ENCODE measurements at regions not wholly inside any gene's neighbourhood (a gene's known extent, or its start where the extent isn't known, plus 50 kb on each side); places are given as distances from the start of the nearest gene placed in this dataset.

- Histone ChIP-seq H3K23me2 (ENCODE audit: low read depth, low read length) (no peaks in the 10 kb centered on the region), H2BK12ac (ENCODE audit: low read depth, low read length) (no peak overlapping the region)
Measured at GRCh38 chr5:9877488-9877887, 247.3 kb upstream of the TAS2R1 start.

More at GRCh38 chr5:9877488-9877887, 247.3 kb upstream of the TAS2R1 start:
- H3K27me3 ChIP-seq (replicated peaks in 1 of 4; ENCODE audit: control insufficient read depth in 3 of 4, extremely low read depth in 1 of 4, insufficient read depth in 3 of 4, low read length in 3 of 4), result no peaks in the 10 kb centered on the region
- 88% methylated on average over 4 of the region's 4 CpGs; no CpG with 5 or more reads in 1 of the 2 experiments for WGBS, 2 experiments (ENCODE audit: extremely low coverage in 1 of 2, insufficient coverage in 1 of 2, insufficient read length in 1 of 2, insufficient replicate concordance in 2 of 2, low coverage in 1 of 2, low lambda C conversion rate in 2 of 2, missing lambda C conversion rate in 1 of 2)
- peaks cover 3% of the 10 kb centered on the region in 2 experiments; a peak in 1 of 4 replicates for H3K9me3 ChIP-seq (ENCODE audit: insufficient read depth in 2 of 2, low read depth in 1 of 2, low read length in 1 of 2)
- no peaks in the 10 kb centered on the region for H3K79me1 ChIP-seq (ENCODE audit: low read depth, low read length)
- H3K18ac ChIP-seq (ENCODE audit: extremely low read depth, low read length), result no peak overlapping the region
- H3K23ac ChIP-seq (ENCODE audit: insufficient read length), result no peak overlapping the region
- H3K9ac ChIP-seq (replicated peaks in 1 of 4; ENCODE audit: extremely low read depth in 1 of 4, low read depth in 3 of 4, low read length in 3 of 4), result no peak overlapping the region
- FAIRE-seq (no peak), DNase-seq (ENCODE audit: low read depth in 1 of 2, low spot score in 2 of 2) (no peak)
- H3K36me3 ChIP-seq (ENCODE audit: control insufficient read depth in 2 of 4, insufficient read depth in 4 of 4, low read length in 3 of 4), result no peaks in the 10 kb centered on the region
- H3K56ac ChIP-seq (replicated peaks; ENCODE audit: insufficient read length, low read depth, low read length), result no peak overlapping the region
- no peak overlapping the region for H2AFZ ChIP-seq (ENCODE audit: low read length)
- TF ChIP-seq SP2 (IDR thresholded peaks at IDR 0.05; ENCODE audit: low read length) (no peak), NRF1 (IDR thresholded peaks at IDR 0.05; ENCODE audit: low read depth, low read length) (no peak), E2F6 (IDR thresholded peaks at IDR 0.05) (no peak), YY1 (IDR thresholded peaks at IDR 0.05; ENCODE audit: low read depth, low read length) (no peak), MAX (IDR thresholded peaks at IDR 0.05) (no peak), EZH2 (IDR thresholded peaks at IDR 0.05; ENCODE audit: low read depth, low read length, severe bottlenecking) (no peak), CEBPB (IDR thresholded peaks at IDR 0.05; ENCODE audit: low read depth, low read length) (no peak), BRCA1 (IDR thresholded peaks at IDR 0.05; ENCODE audit: low read depth, low read length) (no peak), PHF8 (conservative IDR thresholded peaks at IDR 0.05; ENCODE audit: low read depth, low read length) (no peak), TAF7 (optimal IDR thresholded peaks at IDR 0.05; ENCODE audit: borderline replicate concordance, low read depth, low read length) (no peak)
- H3K4ac ChIP-seq (replicated peaks; ENCODE audit: insufficient read length, low read depth, low read length), result no peak overlapping the region
- no peaks in the 10 kb centered on the region for H4K20me1 ChIP-seq (replicated peaks in 1 of 2; ENCODE audit: control insufficient read depth in 1 of 2, insufficient read depth in 2 of 2, low read length in 2 of 2)
- no peak overlapping the region for H2BK5ac ChIP-seq (ENCODE audit: low read depth, low read length)
- no peak overlapping the region for H4K5ac ChIP-seq (ENCODE audit: insufficient read length, low read depth, low read length)
- no peaks in the 10 kb centered on the region for H3K4me1 ChIP-seq (replicated peaks in 1 of 4; ENCODE audit: control insufficient read depth in 3 of 4, insufficient read depth in 4 of 4, low read length in 3 of 4)
- H3K4me2 ChIP-seq (ENCODE audit: insufficient read depth in 1 of 2, low read depth in 2 of 2, low read length in 2 of 2), result no peak overlapping the region
- H4K91ac ChIP-seq (replicated peaks; ENCODE audit: insufficient read length, low read length), result no peak overlapping the region
- no peak overlapping the region for H4K8ac ChIP-seq (ENCODE audit: extremely low read depth, insufficient read depth, low read length)
- ChIA-PET CTCF (ENCODE audit: partially characterized antibody) (interaction anchor here (0.6 to 2.8 kb wide), 2 partner anchors 21 to 113 kb away, joined by 3 to 9 read pairs; no protein-coding TSS in a partner anchor), POLR2A (ENCODE audit: partially characterized antibody) (no interaction called here)
- H3K14ac ChIP-seq (ENCODE audit: insufficient read length), result no peak overlapping the region
- H2BK120ac ChIP-seq (replicated peaks; ENCODE audit: low read depth, low read length), result no peak overlapping the region
- no peaks in the 10 kb centered on the region for H3K79me2 ChIP-seq (ENCODE audit: control insufficient read depth in 1 of 2, insufficient read depth in 2 of 2, low read length in 2 of 2)
- H2BK20ac ChIP-seq (ENCODE audit: low read length), result no peak overlapping the region
- H3K4me3 ChIP-seq (ENCODE audit: extremely low read depth in 1 of 4, insufficient read depth in 2 of 4, low read depth in 3 of 4, low read length in 4 of 4), result no peak overlapping the region
- H2AK5ac ChIP-seq (ENCODE audit: low read depth, low read length), result no peak overlapping the region
- no peak overlapping the region for H2BK15ac ChIP-seq (ENCODE audit: low read length)
- no peak overlapping the region for H3K27ac ChIP-seq (ENCODE audit: low read depth, low read length)
